CD14-positive monocyte (primary cell): ENCODE measurements at regions not wholly inside any gene's neighbourhood (a gene's known extent, or its start where the extent isn't known, plus 50 kb on each side); places are given as distances from the start of the nearest gene placed in this dataset.

Experiments
- DNase-seq, 3 donors: peaks; one replicate each; pipeline ENCODE4 v3.0.0-alpha.2; 2011 to 2022
- H2AFZ ChIP-seq: 2 replicates; pipeline ENCODE4 v1.6.0; 2012; ENCODE audit warnings: mild to moderate bottlenecking, low read depth, low read length, inconsistent platforms; ENCODE audit not compliant: insufficient read depth, poor library complexity, severe bottlenecking
- H3K27ac ChIP-seq, 2 donors: 1 replicate in 1 of 2; 2 replicates in 1 of 2; pipeline ENCODE4 v1.5.1; 2012 to 2013; ENCODE audit warnings: low read length in 2 of 2, control low read depth in 1 of 2, inconsistent platforms in 1 of 2, low read depth in 1 of 2, mild to moderate bottlenecking in 1 of 2
- H3K27me3 ChIP-seq, 2 donors: one replicate each; pipeline versions ENCODE4 v1.6.0 to v1.6.1; 2011 to 2013; ENCODE audit warnings: low read length in 2 of 2; ENCODE audit not compliant: control insufficient read depth in 2 of 2, insufficient read depth in 2 of 2
- H3K36me3 ChIP-seq, 2 donors: replicated peaks in 1 of 2; 1 replicate in 1 of 2; 2 replicates in 1 of 2; pipeline versions ENCODE4 v1.5.1 to v1.6.1; 2012 to 2013; ENCODE audit warnings: low read length in 2 of 2, control low read depth in 1 of 2, inconsistent platforms in 1 of 2, mild to moderate bottlenecking in 1 of 2; ENCODE audit not compliant: insufficient read depth in 2 of 2, control insufficient read depth in 1 of 2
- H3K4me1 ChIP-seq, 2 donors: 1 replicate in 1 of 2; 2 replicates in 1 of 2; pipeline versions ENCODE4 v1.5.1 to v1.6.1; 2012 to 2013; ENCODE audit warnings: low read length in 2 of 2, control low read depth in 1 of 2, inconsistent platforms in 1 of 2, mild to moderate bottlenecking in 1 of 2, moderate library complexity in 1 of 2; ENCODE audit not compliant: insufficient read depth in 2 of 2, control insufficient read depth in 1 of 2
- H3K4me2 ChIP-seq: replicated peaks from 2 replicates; pipeline ENCODE3; 2012; ENCODE audit warnings: low read length, moderate library complexity, mild to moderate bottlenecking; ENCODE audit not compliant: poor library complexity, severe bottlenecking; ENCODE audit errors: extremely low read depth
- H3K4me3 ChIP-seq, 3 experiments: fragments of 200-600 bp in 1 of 3; sonication (generic) in 1 of 3; replicated peaks in 1 of 3; 1 replicate in 2 of 3; 2 replicates in 1 of 3; pipeline ENCODE4 v1.5.1; 2011 to 2013; ENCODE audit warnings: low read length in 3 of 3, mild to moderate bottlenecking in 3 of 3, control low read depth in 2 of 3, low read depth in 2 of 3, inconsistent platforms in 1 of 3, moderate library complexity in 1 of 3
- H3K79me2 ChIP-seq: 2 replicates; pipeline ENCODE4 v1.6.0; 2012; ENCODE audit warnings: mild to moderate bottlenecking, control low read depth, inconsistent platforms, low read length, moderate library complexity; ENCODE audit not compliant: insufficient read depth
- H3K9ac ChIP-seq: 2 replicates; pipeline ENCODE4 v1.6.0; 2017; ENCODE audit warnings: low read length, mild to moderate bottlenecking; ENCODE audit not compliant: insufficient read depth, poor library complexity, severe bottlenecking
- H3K9me3 ChIP-seq, 2 donors: replicated peaks in 1 of 2; 1 replicate in 1 of 2; 2 replicates in 1 of 2; pipeline versions ENCODE4 v1.5.1 to v1.6.1; 2012 to 2013; ENCODE audit warnings: low read length in 2 of 2, control low read depth in 1 of 2; ENCODE audit not compliant: control insufficient read depth in 1 of 2, insufficient read depth in 1 of 2
- H4K20me1 ChIP-seq: 2 replicates; pipeline ENCODE4 v1.6.0; 2012; ENCODE audit warnings: mild to moderate bottlenecking, low read length, control low read depth, moderate library complexity; ENCODE audit not compliant: insufficient read depth
- H3K27ac Mint-ChIP-seq, 7 donors: one replicate each; pipeline ENCODE4 v1.8.0; 2020; ENCODE audit warnings: mild to moderate bottlenecking in 7 of 7, mixed read lengths in 7 of 7, moderate library complexity in 6 of 7, inconsistent platforms in 2 of 7
- H3K27me3 Mint-ChIP-seq, 3 donors: one replicate each; pipeline ENCODE4 v1.8.0; 2021 to 2022; ENCODE audit warnings: low read depth in 3 of 3, mild to moderate bottlenecking in 3 of 3, mixed read lengths in 3 of 3, moderate library complexity in 3 of 3, inconsistent platforms in 1 of 3
- H3K36me3 Mint-ChIP-seq, 2 donors: one replicate each; pipeline ENCODE4 v1.8.0; 2020; ENCODE audit warnings: mixed read lengths in 2 of 2, inconsistent platforms in 1 of 2, mild to moderate bottlenecking in 1 of 2
- H3K4me1 Mint-ChIP-seq: one replicate; pipeline ENCODE4 v1.8.0; 2020; ENCODE audit warnings: mild to moderate bottlenecking, mixed read lengths
- H3K4me3 Mint-ChIP-seq, 2 donors: one replicate each; pipeline ENCODE4 v1.8.0; 2020; ENCODE audit warnings: mild to moderate bottlenecking in 2 of 2, mixed read lengths in 2 of 2, moderate library complexity in 1 of 2
- H3K9me3 Mint-ChIP-seq, 7 donors: one replicate each; pipeline ENCODE4 v1.8.0; 2020 to 2022; ENCODE audit warnings: mixed read lengths in 7 of 7, mild to moderate bottlenecking in 6 of 7, moderate library complexity in 6 of 7, inconsistent platforms in 2 of 7
- WGBS: methylation state at CpG from one replicate; pipeline ENCODE4 v1.1.5; 2013; ENCODE audit warnings: missing lambda C conversion rate; ENCODE audit not compliant: insufficient coverage; 5-methylcytosine and 5-hydroxymethylcytosine counted together
- intact Hi-C, 2 donors: fragments of 100-400 bp; cut with micrococcal nuclease; formaldehyde crosslinking; loops; one replicate each; pipeline versions ENCODE4 v1.15.0 to v1.15.1; 2023
- TF ChIP-seq, protein P1 (sequence below): fragments of 200-600 bp; IDR thresholded peaks from one replicate; pipeline ENCODE4 v1.8.0; 2022; ENCODE audit warnings: antibody characterized with exemption, mild to moderate bottlenecking

DNA sequence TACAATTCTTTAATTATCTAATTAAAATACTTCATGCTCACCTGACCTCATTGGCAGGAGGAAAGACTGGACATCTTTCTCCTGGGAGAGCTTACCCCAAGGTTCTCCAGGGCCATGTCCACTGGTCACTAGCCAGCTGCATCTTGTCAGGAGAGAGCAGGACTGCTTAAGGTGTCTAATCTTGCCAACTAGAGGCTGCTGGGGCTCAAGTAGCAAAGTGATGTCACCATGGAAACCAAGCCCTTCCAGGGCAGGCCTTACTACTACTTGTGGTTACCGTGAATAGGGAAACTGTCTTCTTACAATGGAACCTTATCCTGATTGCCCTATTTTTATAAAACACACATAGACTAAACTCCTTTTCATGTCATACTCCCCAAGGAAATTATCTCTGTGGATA lies 376.4 kb downstream of the SNAPC1 start:
- no peaks in the 10 kb centered on the region for H3K4me1 ChIP-seq
- H3K9ac ChIP-seq = no peak overlapping the region
- Mint-ChIP-seq H3K27me3 (peaks cover 0 to 5% (median 1%) of the 10 kb centered on the region in 3 donors), H3K27ac (no peak overlapping the region), H3K4me3 (no peak overlapping the region), H3K4me1 (no peaks in the 10 kb centered on the region), H3K36me3 (no peaks in the 10 kb centered on the region), H3K9me3 (peaks cover 0 to 5% (median 0%) of the 10 kb centered on the region in 7 donors)
- H4K20me1 ChIP-seq = no peaks in the 10 kb centered on the region
- no peak overlapping the region for H2AFZ ChIP-seq
- H3K27me3 ChIP-seq = no peaks in the 10 kb centered on the region
- no peaks in the 10 kb centered on the region for H3K79me2 ChIP-seq
- no peak for DNase-seq
- whole genome bisulfite sequencing = no CpG with 5 or more reads among the region's 1 CpG
- H3K36me3 ChIP-seq = no peaks in the 10 kb centered on the region
- TF ChIP-seq, protein P1, sequence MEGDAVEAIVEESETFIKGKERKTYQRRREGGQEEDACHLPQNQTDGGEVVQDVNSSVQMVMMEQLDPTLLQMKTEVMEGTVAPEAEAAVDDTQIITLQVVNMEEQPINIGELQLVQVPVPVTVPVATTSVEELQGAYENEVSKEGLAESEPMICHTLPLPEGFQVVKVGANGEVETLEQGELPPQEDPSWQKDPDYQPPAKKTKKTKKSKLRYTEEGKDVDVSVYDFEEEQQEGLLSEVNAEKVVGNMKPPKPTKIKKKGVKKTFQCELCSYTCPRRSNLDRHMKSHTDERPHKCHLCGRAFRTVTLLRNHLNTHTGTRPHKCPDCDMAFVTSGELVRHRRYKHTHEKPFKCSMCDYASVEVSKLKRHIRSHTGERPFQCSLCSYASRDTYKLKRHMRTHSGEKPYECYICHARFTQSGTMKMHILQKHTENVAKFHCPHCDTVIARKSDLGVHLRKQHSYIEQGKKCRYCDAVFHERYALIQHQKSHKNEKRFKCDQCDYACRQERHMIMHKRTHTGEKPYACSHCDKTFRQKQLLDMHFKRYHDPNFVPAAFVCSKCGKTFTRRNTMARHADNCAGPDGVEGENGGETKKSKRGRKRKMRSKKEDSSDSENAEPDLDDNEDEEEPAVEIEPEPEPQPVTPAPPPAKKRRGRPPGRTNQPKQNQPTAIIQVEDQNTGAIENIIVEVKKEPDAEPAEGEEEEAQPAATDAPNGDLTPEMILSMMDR = no peak
- H3K4me2 ChIP-seq = no peak overlapping the region
- no peak overlapping the region for H3K4me3 ChIP-seq
- no peak overlapping the region for H3K27ac ChIP-seq
- intact Hi-C loops = no loop called here
- H3K9me3 ChIP-seq = no peaks in the 10 kb centered on the region

DNA sequence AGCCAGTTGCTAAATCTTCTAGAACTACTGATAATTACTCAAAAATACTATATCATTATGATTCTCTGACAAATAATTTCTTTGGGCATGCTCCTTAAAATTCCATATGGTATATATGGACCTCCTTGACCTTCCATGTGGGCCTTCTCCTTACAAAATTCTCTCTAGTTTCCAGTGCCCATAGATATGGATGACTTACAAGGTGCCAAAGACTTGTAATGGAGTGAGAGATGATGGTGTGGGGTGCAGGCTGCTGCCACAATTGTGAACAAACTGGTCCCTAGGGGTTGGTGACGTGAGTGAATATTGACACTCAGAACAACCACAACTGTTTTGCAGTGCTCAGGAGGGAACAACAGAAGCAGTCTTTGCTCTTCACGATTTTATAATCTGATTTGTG lies 378.9 kb downstream of the SNAPC1 start:
- Histone ChIP-seq H3K36me3 (no peaks in the 10 kb centered on the region), H2AFZ (no peak overlapping the region), H3K79me2 (no peaks in the 10 kb centered on the region), H3K27me3 (no peaks in the 10 kb centered on the region), H3K27ac (no peak overlapping the region), H3K4me3 (no peak overlapping the region), H3K9me3 (no peaks in the 10 kb centered on the region), H4K20me1 (no peaks in the 10 kb centered on the region), H3K9ac (no peak overlapping the region), H3K4me2 (no peak overlapping the region), H3K4me1 (no peaks in the 10 kb centered on the region)
- Mint-ChIP-seq H3K27me3 (peaks cover 0 to 2% (median 1%) of the 10 kb centered on the region in 3 donors), H3K27ac (no peak overlapping the region), H3K4me3 (no peak overlapping the region), H3K9me3 (peaks cover 0 to 5% (median 0%) of the 10 kb centered on the region in 7 donors), H3K36me3 (no peaks in the 10 kb centered on the region), H3K4me1 (no peaks in the 10 kb centered on the region)
- no peak for DNase-seq
- 83% methylated on average over 2 of the region's 2 CpGs for WGBS
- TF ChIP-seq, protein P1 = no peak
- intact Hi-C loops = no loop called here
